Trophoblast cell (in vitro differentiated cells and primary cell): ENCODE measurements at regions not wholly inside any gene's neighbourhood (a gene's known extent, or its start where the extent isn't known, plus 50 kb on each side); places are given as distances from the start of the nearest gene placed in this dataset.

Experiments
- DNase-seq, 2 donors: peaks; one replicate each; pipeline ENCODE4 v3.0.0-alpha.2; 2016
- H2AFZ ChIP-seq: 2 replicates; pipeline ENCODE4 v1.6.1; 2013; ENCODE audit warnings: low read length, moderate library complexity, mild to moderate bottlenecking; ENCODE audit not compliant: insufficient read depth, poor library complexity
- H2AK5ac ChIP-seq: 2 replicates; pipeline ENCODE4 v1.6.1; 2013; ENCODE audit warnings: mild to moderate bottlenecking, low read length
- H2BK120ac ChIP-seq: 2 replicates; pipeline ENCODE4 v1.6.1; 2013; ENCODE audit warnings: low read length, mild to moderate bottlenecking, moderate library complexity; ENCODE audit not compliant: insufficient read depth, poor library complexity
- H2BK12ac ChIP-seq: 2 replicates; pipeline ENCODE4 v1.6.1; 2013; ENCODE audit warnings: mild to moderate bottlenecking, low read length, moderate library complexity
- H2BK5ac ChIP-seq: 2 replicates; pipeline ENCODE4 v1.6.1; 2013; ENCODE audit warnings: low read length, low read depth, moderate library complexity, mild to moderate bottlenecking; ENCODE audit not compliant: poor library complexity
- H3K14ac ChIP-seq: 2 replicates; pipeline ENCODE4 v1.6.1; 2013; ENCODE audit warnings: mild to moderate bottlenecking, low read length
- H3K18ac ChIP-seq: 2 replicates; pipeline ENCODE4 v1.6.1; 2013; ENCODE audit warnings: mild to moderate bottlenecking, low read length
- H3K23ac ChIP-seq: 2 replicates; pipeline ENCODE4 v1.6.1; 2013; ENCODE audit warnings: low read length
- H3K27ac ChIP-seq: 2 replicates; pipeline ENCODE4 v1.5.1; 2013; ENCODE audit warnings: low read depth, mild to moderate bottlenecking, inconsistent platforms, low read length, moderate library complexity
- H3K27me3 ChIP-seq: 2 replicates; pipeline ENCODE4 v1.6.1; 2013; ENCODE audit warnings: inconsistent platforms, mild to moderate bottlenecking, low read length, moderate library complexity; ENCODE audit not compliant: insufficient read depth
- H3K36me3 ChIP-seq, 2 experiments: 1 replicate in 1 of 2; 2 replicates in 1 of 2; pipeline ENCODE4 v1.6.1; 2013; ENCODE audit warnings: low read length in 2 of 2, mild to moderate bottlenecking in 2 of 2, moderate library complexity in 1 of 2; ENCODE audit not compliant: insufficient read depth in 2 of 2, control insufficient read depth in 1 of 2
- H3K4ac ChIP-seq: 2 replicates; pipeline ENCODE4 v1.6.1; 2013; ENCODE audit warnings: low read depth, mild to moderate bottlenecking, low read length, moderate library complexity
- H3K4me1 ChIP-seq, 2 experiments: 1 replicate in 1 of 2; 2 replicates in 1 of 2; pipeline ENCODE4 v1.6.1; 2013; ENCODE audit warnings: low read length in 2 of 2, mild to moderate bottlenecking in 2 of 2, moderate library complexity in 1 of 2; ENCODE audit not compliant: insufficient read depth in 2 of 2, control insufficient read depth in 1 of 2
- H3K4me2 ChIP-seq: 2 replicates; pipeline ENCODE4 v1.6.1; 2013; ENCODE audit warnings: inconsistent platforms, mild to moderate bottlenecking, low read length, moderate library complexity
- H3K4me3 ChIP-seq: 2 replicates; pipeline ENCODE4 v1.5.1; 2013; ENCODE audit warnings: mild to moderate bottlenecking, low read depth, low read length, inconsistent platforms
- H3K79me1 ChIP-seq: one replicate; pipeline ENCODE4 v1.6.1; 2013; ENCODE audit warnings: low read length
- H3K79me2 ChIP-seq: 2 replicates; pipeline ENCODE4 v1.6.1; 2013; ENCODE audit warnings: low read length, mild to moderate bottlenecking; ENCODE audit not compliant: control insufficient read depth, insufficient read depth, poor library complexity
- H3K9ac ChIP-seq: 2 replicates; pipeline ENCODE4 v1.6.1; 2013; ENCODE audit warnings: mild to moderate bottlenecking, low read length
- H3K9me3 ChIP-seq: 2 replicates; pipeline ENCODE4 v1.6.1; 2013; ENCODE audit warnings: low read depth, mild to moderate bottlenecking, control low read depth, inconsistent platforms, low read length; ENCODE audit not compliant: insufficient read depth
- H4K12ac ChIP-seq: 2 replicates; pipeline ENCODE4 v1.6.1; 2013; ENCODE audit warnings: low read depth, mild to moderate bottlenecking, low read length, moderate library complexity
- H4K8ac ChIP-seq: 2 replicates; pipeline ENCODE4 v1.6.1; 2013; ENCODE audit warnings: low read depth, mild to moderate bottlenecking, low read length, moderate library complexity
- H4K91ac ChIP-seq: one replicate; pipeline ENCODE4 v1.6.1; 2013; ENCODE audit warnings: low read depth, mild to moderate bottlenecking, low read length, moderate library complexity
- WGBS: extraction: QIAGEN DNeasy Blood & Tissue Kit; methylation state at CpG from one replicate; pipeline ENCODE4 v1.1.7; 2013; ENCODE audit warnings: missing lambda C conversion rate; ENCODE audit not compliant: insufficient read length, insufficient coverage; ENCODE audit errors: extremely low coverage; 5-methylcytosine and 5-hydroxymethylcytosine counted together

- no peak overlapping the region for H2BK5ac ChIP-seq
- no peaks in the 10 kb centered on the region for H3K79me2 ChIP-seq
- WGBS: no CpG with 5 or more reads among the region's 2 CpGs
- no peaks in the 10 kb centered on the region for H3K9me3 ChIP-seq
- H2AK5ac ChIP-seq: no peak overlapping the region
- H3K9ac ChIP-seq: no peak overlapping the region
- DNase-seq: no peak
- no peak overlapping the region for H2BK120ac ChIP-seq
- no peak overlapping the region for H4K8ac ChIP-seq
- no peak overlapping the region for H2AFZ ChIP-seq
- no peak overlapping the region for H3K18ac ChIP-seq
- H3K4me2 ChIP-seq: no peak overlapping the region
- no peak overlapping the region for H3K27ac ChIP-seq
- no peak overlapping the region for H4K91ac ChIP-seq
- H2BK12ac ChIP-seq: no peak overlapping the region
- H3K14ac ChIP-seq: no peak overlapping the region
- H4K12ac ChIP-seq: no peak overlapping the region
- H3K23ac ChIP-seq: no peak overlapping the region
- H3K79me1 ChIP-seq: no peaks in the 10 kb centered on the region
- no peak overlapping the region for H3K4me3 ChIP-seq
- no peaks in the 10 kb centered on the region for H3K36me3 ChIP-seq
- no peaks in the 10 kb centered on the region for H3K27me3 ChIP-seq
- H3K4me1 ChIP-seq: no peaks in the 10 kb centered on the region
- H3K4ac ChIP-seq: no peak overlapping the region
These were observed 62.9 kb upstream of the CAMK2D start for GRCh38 chr4:113824396-113824795.

DNA sequence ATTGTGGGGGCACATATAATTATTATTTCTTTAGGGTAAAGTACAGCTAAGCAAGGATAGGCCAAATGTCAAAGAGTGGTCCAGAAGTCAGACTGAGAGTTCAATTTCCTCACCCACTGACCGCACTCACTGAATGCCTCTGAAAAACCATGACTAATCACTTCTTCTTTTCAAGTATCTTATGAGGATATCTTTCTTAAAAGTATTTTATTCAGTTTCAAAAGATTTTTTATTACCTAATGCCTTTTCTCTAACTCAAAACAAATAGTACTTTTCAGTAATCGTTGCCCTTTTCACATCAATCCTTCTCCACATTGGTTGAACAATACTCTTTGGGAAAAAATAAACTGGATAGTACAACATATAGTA, 61.7 kb upstream of the CAMK2D start:
- Histone ChIP-seq H2AK5ac (no peak overlapping the region), H3K36me3 (no peaks in the 10 kb centered on the region), H3K14ac (no peak overlapping the region), H3K27ac (no peak overlapping the region), H3K23ac (no peak overlapping the region), H3K18ac (no peak overlapping the region), H3K4me1 (no peaks in the 10 kb centered on the region), H4K8ac (no peak overlapping the region), H4K12ac (no peak overlapping the region), H4K91ac (no peak overlapping the region), H3K4me2 (no peak overlapping the region), H2BK120ac (no peak overlapping the region), H3K4ac (no peak overlapping the region), H3K27me3 (no peaks in the 10 kb centered on the region), H3K79me1 (no peaks in the 10 kb centered on the region), H3K9ac (no peak overlapping the region), H2AFZ (no peak overlapping the region), H3K79me2 (no peaks in the 10 kb centered on the region), H2BK12ac (no peak overlapping the region), H3K9me3 (no peaks in the 10 kb centered on the region), H2BK5ac (no peak overlapping the region), H3K4me3 (no peak overlapping the region)
- WGBS: no CpG with 5 or more reads among the region's 2 CpGs
- peak; percentile 4 to 6 for DNase-seq

- Histone ChIP-seq H3K4me3 (no peak overlapping the region), H4K91ac (no peak overlapping the region)
These were observed 61.2 kb upstream of the CAMK2D start for GRCh38 chr4:113822555-113823290.

DNA sequence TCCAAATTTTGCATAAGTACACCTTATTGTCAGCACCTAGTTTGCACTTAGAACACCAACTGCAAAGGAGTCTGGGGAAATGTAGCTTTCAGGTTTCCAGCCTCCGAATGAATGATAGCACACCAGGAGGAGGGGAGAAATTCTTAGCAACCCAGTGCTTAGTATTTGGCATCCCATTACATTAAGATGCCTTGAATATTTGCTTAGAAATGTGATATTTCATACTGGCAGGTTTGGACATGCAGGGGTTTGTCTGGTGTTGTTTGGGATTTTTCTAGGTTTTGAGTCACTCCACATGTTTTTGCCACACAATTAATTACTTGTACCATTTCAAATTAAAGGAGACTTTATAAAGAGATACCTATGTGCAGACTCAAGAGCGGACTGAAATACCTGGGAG, 60.3 kb upstream of the CAMK2D start:
- no peaks in the 10 kb centered on the region for H3K79me1 ChIP-seq
- H2BK5ac ChIP-seq: no peak overlapping the region
- no peak overlapping the region for H3K14ac ChIP-seq
- H3K4ac ChIP-seq: no peak overlapping the region
- peak overlapping the region; percentile 3 for H3K9ac ChIP-seq
- no peaks in the 10 kb centered on the region for H3K27me3 ChIP-seq
- H2BK120ac ChIP-seq: no peak overlapping the region
- no peaks in the 10 kb centered on the region for H3K9me3 ChIP-seq
- no peak overlapping the region for H2BK12ac ChIP-seq
- H3K4me3 ChIP-seq: no peak overlapping the region
- H4K8ac ChIP-seq: no peak overlapping the region
- no peak overlapping the region for H2AFZ ChIP-seq
- no CpG with 5 or more reads among the region's 2 CpGs for WGBS
- no peak overlapping the region for H4K12ac ChIP-seq
- no peak overlapping the region for H3K23ac ChIP-seq
- H3K4me1 ChIP-seq: no peaks in the 10 kb centered on the region
- H3K36me3 ChIP-seq: no peaks in the 10 kb centered on the region
- H3K18ac ChIP-seq: no peak overlapping the region
- no peak overlapping the region for H3K27ac ChIP-seq
- DNase-seq: no peak
- no peak overlapping the region for H2AK5ac ChIP-seq
- H3K4me2 ChIP-seq: no peak overlapping the region
- H3K79me2 ChIP-seq: no peaks in the 10 kb centered on the region
- no peak overlapping the region for H4K91ac ChIP-seq

More at GRCh38 chr4:113822555-113823290, 61.2 kb upstream of the CAMK2D start:
- Histone ChIP-seq H2AK5ac (no peak overlapping the region), H2AFZ (no peak overlapping the region), H3K23ac (no peak overlapping the region), H4K8ac (no peak overlapping the region), H2BK12ac (no peak overlapping the region), H3K79me1 (no peaks in the 10 kb centered on the region), H4K12ac (no peak overlapping the region), H3K27me3 (no peaks in the 10 kb centered on the region), H3K18ac (no peak overlapping the region), H3K36me3 (no peaks in the 10 kb centered on the region), H3K79me2 (no peaks in the 10 kb centered on the region), H3K4ac (no peak overlapping the region), H2BK5ac (no peak overlapping the region), H3K4me2 (no peak overlapping the region), H2BK120ac (no peak overlapping the region), H3K9me3 (no peaks in the 10 kb centered on the region), H3K27ac (no peak overlapping the region), H3K9ac (no peak overlapping the region), H3K4me1 (no peaks in the 10 kb centered on the region), H3K14ac (no peak overlapping the region)
- no CpG with 5 or more reads among the region's 1 CpG for WGBS
- no peak for DNase-seq
